ENCODE measurements at regions not wholly inside any gene's neighbourhood (a gene's known extent, or its start where the extent isn't known, plus 50 kb on each side); places are given as distances from the start of the nearest gene placed in this dataset.

DNA sequence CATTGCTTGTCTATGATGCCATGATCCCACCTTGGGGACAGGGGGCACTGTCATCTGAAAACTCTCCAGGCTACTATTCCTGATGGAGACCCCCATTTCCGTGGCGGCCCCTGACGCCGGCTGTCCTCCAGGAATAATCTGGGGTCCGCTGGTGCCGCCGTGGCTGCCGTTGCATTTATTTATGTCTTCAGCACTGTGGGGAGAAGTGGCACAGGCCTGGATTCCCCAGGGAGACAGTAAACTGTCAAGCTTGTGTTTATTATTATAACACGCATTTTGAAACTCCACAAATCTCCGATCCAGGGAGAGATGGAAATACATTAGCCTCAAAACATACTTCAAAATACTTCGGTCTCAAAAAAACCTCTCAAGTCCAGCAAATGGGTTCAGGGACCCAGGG lies 126.9 kb upstream of the C1orf174 start:
- TF ChIP-seq, protein P1, sequence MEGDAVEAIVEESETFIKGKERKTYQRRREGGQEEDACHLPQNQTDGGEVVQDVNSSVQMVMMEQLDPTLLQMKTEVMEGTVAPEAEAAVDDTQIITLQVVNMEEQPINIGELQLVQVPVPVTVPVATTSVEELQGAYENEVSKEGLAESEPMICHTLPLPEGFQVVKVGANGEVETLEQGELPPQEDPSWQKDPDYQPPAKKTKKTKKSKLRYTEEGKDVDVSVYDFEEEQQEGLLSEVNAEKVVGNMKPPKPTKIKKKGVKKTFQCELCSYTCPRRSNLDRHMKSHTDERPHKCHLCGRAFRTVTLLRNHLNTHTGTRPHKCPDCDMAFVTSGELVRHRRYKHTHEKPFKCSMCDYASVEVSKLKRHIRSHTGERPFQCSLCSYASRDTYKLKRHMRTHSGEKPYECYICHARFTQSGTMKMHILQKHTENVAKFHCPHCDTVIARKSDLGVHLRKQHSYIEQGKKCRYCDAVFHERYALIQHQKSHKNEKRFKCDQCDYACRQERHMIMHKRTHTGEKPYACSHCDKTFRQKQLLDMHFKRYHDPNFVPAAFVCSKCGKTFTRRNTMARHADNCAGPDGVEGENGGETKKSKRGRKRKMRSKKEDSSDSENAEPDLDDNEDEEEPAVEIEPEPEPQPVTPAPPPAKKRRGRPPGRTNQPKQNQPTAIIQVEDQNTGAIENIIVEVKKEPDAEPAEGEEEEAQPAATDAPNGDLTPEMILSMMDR (IDR thresholded peaks at IDR 0.05; ENCODE audit: low read depth, low read length, missing control alignments) = no peak
- DNase-seq (ENCODE audit: low read depth) = no peak
- no peak overlapping the region for H3K4me3 ChIP-seq (ENCODE audit: low read depth, low read length)

DNA sequence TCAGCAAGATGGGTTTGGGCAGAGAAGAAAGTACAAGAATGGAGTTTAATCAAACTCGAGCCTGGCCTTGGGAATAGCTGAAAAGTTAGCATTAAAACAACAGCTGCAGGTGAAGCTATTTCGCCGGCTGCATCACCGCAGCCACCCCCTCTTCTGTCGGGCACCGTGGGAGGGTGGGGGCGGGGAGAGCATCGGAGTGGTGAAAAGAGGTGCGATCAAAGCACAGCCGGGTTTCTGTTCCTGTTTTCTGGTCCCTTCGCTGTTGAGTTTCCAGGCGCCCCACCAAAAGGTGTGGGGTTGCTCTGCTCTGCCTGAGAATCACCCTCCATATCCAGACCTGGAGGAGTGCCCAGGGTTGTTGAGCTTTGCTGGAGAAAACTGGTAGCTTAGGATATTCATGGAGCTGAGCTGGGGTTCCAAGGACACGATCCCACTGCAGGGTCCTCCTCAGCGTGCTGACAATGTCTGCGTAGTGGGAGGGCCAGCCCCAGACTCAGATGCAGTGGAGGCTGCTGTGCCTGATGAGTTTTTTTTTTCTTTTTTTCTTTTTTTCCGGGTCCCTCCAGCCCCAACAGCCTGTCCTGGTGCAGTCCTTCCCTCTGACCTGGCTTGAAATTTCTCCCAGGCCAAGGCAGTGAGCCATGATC lies 127.5 kb upstream of the C1orf174 start:
- H3K4me3 ChIP-seq (ENCODE audit: low read depth, low read length) = no peak overlapping the region
- DNase-seq (ENCODE audit: low read depth) = peak; percentile 45
- TF ChIP-seq, protein P1 (IDR thresholded peaks at IDR 0.05; ENCODE audit: low read depth, low read length, missing control alignments) = no peak

DNA sequence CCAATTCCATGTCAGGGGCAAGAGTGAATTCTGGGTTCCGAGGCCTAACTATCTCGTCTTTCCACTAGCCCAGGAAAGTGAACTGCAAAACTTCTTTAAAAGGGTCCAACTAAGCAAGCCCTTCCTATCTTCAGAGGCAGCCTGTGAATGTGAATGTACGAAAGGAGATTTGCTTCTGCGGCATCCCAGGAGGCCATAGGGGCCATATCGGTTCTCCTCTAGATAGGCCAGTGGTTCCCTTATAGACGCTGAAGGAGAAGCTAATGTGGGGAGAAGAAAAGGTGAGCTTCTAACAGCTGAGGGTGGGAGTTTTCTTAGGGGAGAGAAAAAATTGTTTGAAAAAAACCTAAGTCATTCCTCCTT lies 128.0 kb upstream of the C1orf174 start:
- no peak overlapping the region for H3K4me3 ChIP-seq (ENCODE audit: low read depth, low read length)
- TF ChIP-seq, protein P1 (IDR thresholded peaks at IDR 0.05; ENCODE audit: low read depth, low read length, missing control alignments) = no peak
- DNase-seq (ENCODE audit: low read depth) = no peak

DNA sequence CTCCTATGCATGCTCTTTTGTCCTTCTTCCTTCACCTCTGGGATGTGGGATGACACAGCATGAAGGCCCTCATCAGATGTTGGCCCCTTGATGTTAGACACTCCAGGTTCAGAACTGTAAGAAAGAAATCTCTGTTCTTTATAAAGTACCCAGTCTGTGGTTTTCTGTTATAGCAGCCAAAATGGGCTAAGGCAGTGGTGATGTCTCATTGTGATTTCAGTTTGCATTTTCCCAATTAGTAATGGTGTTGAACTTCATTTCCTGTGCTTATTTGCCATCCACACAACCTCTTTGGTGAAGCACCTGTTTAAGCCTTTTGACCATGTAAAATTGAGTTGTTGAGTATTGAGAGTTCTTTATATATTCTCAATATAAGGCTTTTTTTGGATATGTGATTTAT lies 129.3 kb upstream of the C1orf174 start:
- DNase-seq (ENCODE audit: low read depth) = no peak
- TF ChIP-seq, protein P1 (IDR thresholded peaks at IDR 0.05; ENCODE audit: low read depth, low read length, missing control alignments) = no peak
- no peak overlapping the region for H3K4me3 ChIP-seq (ENCODE audit: low read depth, low read length)

DNA sequence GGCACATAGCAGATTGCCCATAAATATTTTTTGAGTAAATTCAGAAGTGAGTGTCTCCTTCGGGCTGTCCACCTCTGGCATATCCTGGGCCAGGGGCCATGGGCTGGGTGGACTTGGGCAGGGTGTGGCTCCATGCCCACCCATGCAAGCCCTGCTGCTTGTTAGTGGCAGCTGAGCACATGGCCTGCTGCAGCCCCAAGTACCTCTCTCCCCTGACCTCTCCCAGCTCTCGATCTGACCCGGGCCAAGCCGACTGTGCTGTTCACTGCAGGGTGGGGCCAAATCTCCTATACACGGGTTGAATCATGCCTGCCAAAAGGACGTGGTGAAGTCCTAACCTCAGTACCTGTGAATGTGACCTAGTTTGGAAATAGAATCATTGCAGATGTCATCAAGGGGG lies 132.5 kb upstream of the C1orf174 start:
- no peak for DNase-seq (ENCODE audit: low read depth)
- TF ChIP-seq, protein P1 (IDR thresholded peaks at IDR 0.05; ENCODE audit: low read depth, low read length, missing control alignments) = no peak
- no peak overlapping the region for H3K4me3 ChIP-seq (ENCODE audit: low read depth, low read length)

DNA sequence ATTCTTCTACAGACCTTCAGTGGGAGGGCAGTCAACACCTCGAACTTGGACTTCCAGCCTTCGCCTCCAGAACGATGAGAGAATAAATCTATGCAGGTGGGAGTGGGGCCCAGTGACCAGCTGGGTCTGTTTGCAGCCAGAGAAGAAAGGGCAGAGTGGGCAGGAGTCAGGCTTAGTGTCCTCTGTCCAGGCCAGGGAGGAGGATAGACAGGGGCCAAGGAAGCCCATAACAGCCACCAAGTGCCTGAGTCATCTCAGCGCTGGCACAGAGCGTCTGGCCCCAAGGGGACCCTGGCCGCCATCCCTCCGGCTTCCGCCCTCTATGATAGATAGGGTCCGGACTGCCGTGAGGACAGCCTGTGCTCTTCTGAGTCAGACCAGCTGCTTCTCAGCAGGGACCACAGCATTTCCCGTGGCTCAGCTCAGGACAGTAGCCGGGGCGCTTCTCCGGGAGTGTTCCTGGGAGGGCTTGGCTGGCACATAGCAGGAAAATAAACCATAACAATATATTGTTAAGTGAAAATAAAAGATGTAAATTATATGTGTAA lies 133.1 kb upstream of the C1orf174 start:
- no peak for DNase-seq (ENCODE audit: low read depth)
- TF ChIP-seq, protein P1 (IDR thresholded peaks at IDR 0.05; ENCODE audit: low read depth, low read length, missing control alignments) = no peak
- no peak overlapping the region for H3K4me3 ChIP-seq (ENCODE audit: low read depth, low read length)

DNA sequence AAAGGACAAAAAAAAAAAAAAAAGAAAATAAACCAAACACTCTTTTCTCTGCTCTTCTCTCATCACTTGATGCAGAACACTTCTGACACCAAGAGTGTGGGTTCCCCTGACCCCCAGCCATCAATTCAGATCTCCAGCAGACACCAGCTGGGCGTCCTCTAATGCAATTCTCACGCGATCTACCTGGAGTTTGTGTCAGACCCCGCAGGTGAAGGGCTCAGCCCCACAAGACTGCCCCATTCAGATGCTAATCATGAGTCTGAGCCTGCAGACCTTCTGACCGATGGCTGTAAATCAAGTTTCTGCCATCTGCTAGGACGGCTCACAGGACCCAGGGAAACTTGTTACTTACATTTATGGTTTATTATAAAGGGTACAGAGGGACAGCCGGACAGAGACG lies 133.6 kb upstream of the C1orf174 start:
- H3K4me3 ChIP-seq (ENCODE audit: low read depth, low read length) = no peak overlapping the region
- no peak for DNase-seq (ENCODE audit: low read depth)
- TF ChIP-seq, protein P1 (IDR thresholded peaks at IDR 0.05; ENCODE audit: low read depth, low read length, missing control alignments) = no peak
